Posterior cingulate gyrus (tissue), 11 donors: ENCODE measurements at regions not wholly inside any gene's neighbourhood (a gene's known extent, or its start where the extent isn't known, plus 50 kb on each side); places are given as distances from the start of the nearest gene placed in this dataset.
"Not testable (repeated sequence)": the region's sequence is repeated elsewhere in the genome, so short reads cannot be mapped to it uniquely, and the experiment has no call there.

Source experiments
- DNase-seq, 10 donors: peaks; one replicate each; pipeline versions ENCODE4 v3.0.0 to v3.0.0-alpha.2; 2020 to 2021; ENCODE audit warnings: mixed read lengths in 3 of 10
- intact Hi-C: fragments of 100-400 bp; cut with DNase I; formaldehyde crosslinking; loops from one replicate; pipeline ENCODE4 v1.15.1; 2023

GRCh38 chr14:58751788-58752187, 114.0 kb downstream of the DACT1 start:
- peak in 2 of 10 donors; percentile 59 to 81 for DNase-seq
- intact Hi-C loops, result no loop called here

GRCh38 chr14:58752289-58752688, 114.5 kb downstream of the DACT1 start:
- intact Hi-C loops, result no loop called here
- DNase-seq, result no peak

GRCh38 chr14:58752771-58753201, 115.0 kb downstream of the DACT1 start:
- intact Hi-C loops, result no loop called here
- peak in 9 of 10 donors; percentile 40 to 95 (median 62) for DNase-seq

GRCh38 chr14:58755031-58755925, 117.5 kb downstream of the DACT1 start:
- no peak for DNase-seq
- intact Hi-C loops, result no loop called here

- intact Hi-C loops, result no loop called here
- DNase-seq, result no peak
These were observed 122.4 kb downstream of the DACT1 start for GRCh38 chr14:58760121-58760520.

- no peak for DNase-seq
- intact Hi-C loops, result no loop called here
These were observed 124.9 kb downstream of the DACT1 start for GRCh38 chr14:58762629-58763028.

- intact Hi-C loops, result no loop called here
These were observed 125.4 kb downstream of the DACT1 start for GRCh38 chr14:58763210-58763609.

GRCh38 chr14:58765418-58765831, 127.7 kb downstream of the DACT1 start:
- no peak for DNase-seq
- intact Hi-C loops, result no loop called here

More at GRCh38 chr14:58763210-58763609, 125.4 kb downstream of the DACT1 start:
- DNase-seq, result no peak

GRCh38 chr14:58765843-58766242, 128.1 kb downstream of the DACT1 start:
- intact Hi-C loops, result no loop called here
- DNase-seq, result no peak

GRCh38 chr14:58769011-58769643, 131.4 kb downstream of the DACT1 start:
- no peak for DNase-seq
- intact Hi-C loops, result no loop called here

- intact Hi-C loops, result no loop called here
- no peak for DNase-seq
These were observed 132.0 kb downstream of the DACT1 start for GRCh38 chr14:58769771-58770170.

GRCh38 chr14:58770491-58770982, 132.8 kb downstream of the DACT1 start:
- no peak for DNase-seq
- intact Hi-C loops, result no loop called here

- intact Hi-C loops, result no loop called here
- no peak for DNase-seq
These were observed 133.3 kb downstream of the DACT1 start for GRCh38 chr14:58771016-58771415.

- intact Hi-C loops, result no loop called here
These were observed 134.4 kb downstream of the DACT1 start for GRCh38 chr14:58772116-58772515.

GRCh38 chr14:58772794-58773620, 135.2 kb downstream of the DACT1 start:
- DNase-seq, result no peak
- intact Hi-C loops, result no loop called here

More at GRCh38 chr14:58772116-58772515, 134.4 kb downstream of the DACT1 start:
- DNase-seq, result no peak

GRCh38 chr14:58774531-58774930, 136.8 kb downstream of the DACT1 start:
- intact Hi-C loops, result no loop called here
- DNase-seq, result peak in 1 of 10 donors; percentile 21

GRCh38 chr14:58775130-58775529, 137.4 kb downstream of the DACT1 start:
- DNase-seq, intact Hi-C loops: not testable (repeated sequence)

- no peak for DNase-seq
- intact Hi-C loops, result no loop called here
These were observed 138.8 kb downstream of the DACT1 start for GRCh38 chr14:58776516-58776915.

GRCh38 chr14:58777541-58777979, 139.8 kb downstream of the DACT1 start:
- DNase-seq, result peak in 1 of 10 donors; percentile 77
- intact Hi-C loops, result no loop called here

GRCh38 chr14:58778202-58778601, 140.4 kb downstream of the DACT1 start:
- DNase-seq, result no peak
- intact Hi-C loops, result no loop called here

GRCh38 chr14:58779376-58779775, 141.6 kb downstream of the DACT1 start:
- DNase-seq, result no peak
- intact Hi-C loops, result no loop called here
